IMR-90 (cell line): ENCODE measurements at regions not wholly inside any gene's neighbourhood (a gene's known extent, or its start where the extent isn't known, plus 50 kb on each side); places are given as distances from the start of the nearest gene placed in this dataset.

Source experiments
- ATAC-seq: fragments of 200-7000 bp; cut with Tn5 transposase; 2 replicates; pipeline ENCODE4 v1.9.1; 2020; ENCODE audit warnings: low read depth, mild to moderate bottlenecking, moderate library complexity
- BruUV-seq: library from RNA; stranded (reverse); fragments of 400-500 nt; replicated peaks from 2 replicates; lab custom pipeline; 2021; lab: Mats Ljungman, UMichigan
- CTCF ChIA-PET: fragments of 300-600 bp; formaldehyde crosslinking; extraction: SDS; loops from one replicate; lab custom pipeline; 2021; ENCODE audit warnings: antibody characterized with exemption; lab: Yijun Ruan, JAX
- POLR2A ChIA-PET: fragments of 300-600 bp; sonication (Branson Sonifier 250); formaldehyde crosslinking; loops from one replicate; lab custom pipeline; 2022; ENCODE audit warnings: antibody characterized with exemption; ENCODE audit not compliant: unreplicated experiment; lab: Charles Lee
- DNase-seq: peaks from one replicate; pipeline ENCODE4 v3.0.0; 2013
- H2AFZ ChIP-seq: replicated peaks from 2 replicates; pipeline ENCODE3; 2013; ENCODE audit warnings: low read length, mild to moderate bottlenecking; ENCODE audit not compliant: poor library complexity
- H2AK5ac ChIP-seq: 2 replicates; pipeline ENCODE4 v1.6.1; 2013; ENCODE audit warnings: low read depth, low read length, inconsistent platforms
- H2AK9ac ChIP-seq: replicated peaks from 2 replicates; pipeline ENCODE3; 2013; ENCODE audit warnings: mild to moderate bottlenecking, low read depth, low read length, moderate library complexity; ENCODE audit not compliant: poor library complexity
- H2BK120ac ChIP-seq: 2 replicates; pipeline ENCODE4 v1.6.1; 2013; ENCODE audit warnings: low read depth, low read length, inconsistent platforms
- H2BK15ac ChIP-seq: 3 replicates; pipeline ENCODE4 v1.6.1; 2013; ENCODE audit warnings: low read depth, low read length, inconsistent platforms
- H2BK20ac ChIP-seq: 2 replicates; pipeline ENCODE4 v1.6.1; 2013; ENCODE audit warnings: low read depth, mild to moderate bottlenecking, inconsistent platforms, low read length, moderate library complexity
- H2BK5ac ChIP-seq: 2 replicates; pipeline ENCODE4 v1.6.1; 2013; ENCODE audit warnings: mild to moderate bottlenecking, low read depth, low read length, inconsistent platforms; ENCODE audit not compliant: poor library complexity, severe bottlenecking
- H3K14ac ChIP-seq: replicated peaks from 2 replicates; pipeline ENCODE4 v1.6.1; 2013; ENCODE audit warnings: low read depth, low read length, inconsistent platforms
- H3K18ac ChIP-seq: 2 replicates; pipeline ENCODE4 v1.6.1; 2013; ENCODE audit warnings: low read depth, low read length, control low read depth
- H3K23ac ChIP-seq: 2 replicates; pipeline ENCODE4 v1.6.1; 2013; ENCODE audit warnings: low read depth, low read length, inconsistent platforms
- H3K27ac ChIP-seq: 2 replicates; pipeline ENCODE4 v1.5.1; 2013; ENCODE audit warnings: mild to moderate bottlenecking, control low read depth, low read length; ENCODE audit not compliant: insufficient read depth
- H3K27me3 ChIP-seq: 2 replicates; pipeline ENCODE4 v1.6.1; 2013; ENCODE audit warnings: low read length; ENCODE audit not compliant: control insufficient read depth, insufficient read depth
- H3K36me3 ChIP-seq: 2 replicates; pipeline ENCODE4 v1.6.1; 2013; ENCODE audit warnings: low read length, mixed read lengths; ENCODE audit not compliant: control insufficient read depth, insufficient read depth
- H3K4ac ChIP-seq: 2 replicates; pipeline ENCODE4 v1.6.1; 2013; ENCODE audit warnings: low read depth, low read length, inconsistent platforms
- H3K4me1 ChIP-seq: 2 replicates; pipeline ENCODE4 v1.6.1; 2013; ENCODE audit warnings: low read length, mixed read lengths; ENCODE audit not compliant: control insufficient read depth, insufficient read depth
- H3K4me2 ChIP-seq: 2 replicates; pipeline ENCODE4 v1.6.1; 2013; ENCODE audit warnings: low read depth, mild to moderate bottlenecking, control low read depth, low read length, moderate library complexity
- H3K4me3 ChIP-seq: 2 replicates; pipeline ENCODE4 v1.5.1; 2013; ENCODE audit warnings: low read depth, mild to moderate bottlenecking, control low read depth, low read length, moderate library complexity; ENCODE audit not compliant: insufficient read depth
- H3K56ac ChIP-seq: 2 replicates; pipeline ENCODE4 v1.6.1; 2013; ENCODE audit warnings: low read length, inconsistent platforms; ENCODE audit not compliant: insufficient read depth; ENCODE audit errors: extremely low read depth
- H3K79me1 ChIP-seq, 2 experiments: 2 replicates each; pipeline ENCODE4 v1.6.1; 2013; ENCODE audit warnings: low read length in 2 of 2, inconsistent platforms in 1 of 2, low read depth in 1 of 2
- H3K9ac ChIP-seq: 2 replicates; pipeline ENCODE4 v1.6.1; 2013; ENCODE audit warnings: low read depth, low read length, control low read depth
- H3K9me1 ChIP-seq: 2 replicates; pipeline ENCODE4 v1.6.1; 2013; ENCODE audit warnings: low read length, inconsistent platforms; ENCODE audit not compliant: insufficient read depth
- H3K9me3 ChIP-seq: 2 replicates; pipeline ENCODE4 v1.6.1; 2013; ENCODE audit warnings: low read length; ENCODE audit not compliant: control insufficient read depth, insufficient read depth
- H4K20me1 ChIP-seq: 2 replicates; pipeline ENCODE4 v1.6.1; 2013; ENCODE audit warnings: low read length, inconsistent platforms; ENCODE audit not compliant: insufficient read depth
- H4K5ac ChIP-seq: 2 replicates; pipeline ENCODE4 v1.6.1; 2013; ENCODE audit warnings: mild to moderate bottlenecking, low read depth, low read length, control low read depth
- H4K8ac ChIP-seq, 2 experiments: 2 replicates each; pipeline ENCODE4 v1.6.1; 2013; ENCODE audit warnings: low read depth in 2 of 2, low read length in 2 of 2, control low read depth in 1 of 2, inconsistent platforms in 1 of 2
- H4K91ac ChIP-seq: 2 replicates; pipeline ENCODE4 v1.6.1; 2013; ENCODE audit warnings: low read depth, low read length, inconsistent platforms; ENCODE audit not compliant: insufficient read depth
- BHLHE40 ChIP-seq: fragments of 150-350 bp; IDR thresholded peaks from 2 replicates; pipeline ENCODE4 v1.6.1; 2016; ENCODE audit warnings: mild to moderate bottlenecking, low read depth, low read length
- CEBPB ChIP-seq: IDR thresholded peaks from 2 replicates; pipeline ENCODE4 v1.6.1; 2012; ENCODE audit warnings: low read depth, low read length, improper control_type of control experiment
- CHD1 ChIP-seq: IDR thresholded peaks from 2 replicates; pipeline ENCODE4 v1.6.1; 2012; ENCODE audit warnings: low read depth, low read length, improper control_type of control experiment
- CTCF ChIP-seq: conservative IDR thresholded peaks from 2 replicates; pipeline ENCODE4 v1.5.1; 2012; ENCODE audit warnings: mild to moderate bottlenecking, low read depth, low read length, improper control_type of control experiment
- ELK1 ChIP-seq: fragments of 150-350 bp; IDR thresholded peaks from 2 replicates; pipeline ENCODE4 v1.6.1; 2016; ENCODE audit warnings: low read depth, mild to moderate bottlenecking, low read length, moderate library complexity, borderline replicate concordance
- FOS ChIP-seq: fragments of 150-350 bp; IDR thresholded peaks from 2 replicates; pipeline ENCODE4 v1.6.1; 2016; ENCODE audit warnings: low read depth, low read length
- MAFK ChIP-seq: IDR thresholded peaks from 2 replicates; pipeline ENCODE4 v1.6.1; 2012; ENCODE audit warnings: low read depth, low read length, improper control_type of control experiment
- MAZ ChIP-seq: IDR thresholded peaks from 2 replicates; pipeline ENCODE4 v1.6.1; 2012; ENCODE audit warnings: low read depth, mild to moderate bottlenecking, low read length, improper control_type of control experiment, moderate library complexity, borderline replicate concordance
- MXI1 ChIP-seq: IDR thresholded peaks from 2 replicates; pipeline ENCODE4 v1.6.1; 2012; ENCODE audit warnings: low read depth, mild to moderate bottlenecking, low read length, moderate library complexity, borderline replicate concordance
- NFE2L2 ChIP-seq: fragments of 150-350 bp; IDR thresholded peaks from 2 replicates; pipeline ENCODE4 v1.6.1; 2016; ENCODE audit warnings: low read depth, mild to moderate bottlenecking, low read length
- POLR2A ChIP-seq: IDR thresholded peaks from 2 replicates; pipeline ENCODE4 v1.6.1; 2012; ENCODE audit warnings: mild to moderate bottlenecking, low read depth, low read length
- RAD21 ChIP-seq: IDR thresholded peaks from 2 replicates; pipeline ENCODE4 v1.6.1; 2012; ENCODE audit warnings: low read length, improper control_type of control experiment
- RCOR1 ChIP-seq: IDR thresholded peaks from 2 replicates; pipeline ENCODE4 v1.6.1; 2012; ENCODE audit warnings: mild to moderate bottlenecking, low read length, improper control_type of control experiment; ENCODE audit not compliant: insufficient replicate concordance
- RFX5 ChIP-seq: IDR thresholded peaks from 2 replicates; pipeline ENCODE4 v1.8.0; 2012; ENCODE audit warnings: low read depth, mild to moderate bottlenecking, low read length, moderate library complexity
- SMC3 ChIP-seq: fragments of 150-350 bp; IDR thresholded peaks from 2 replicates; pipeline ENCODE4 v1.6.1; 2016; ENCODE audit warnings: low read depth, mild to moderate bottlenecking, antibody characterized with exemption, low read length, moderate library complexity
- USF2 ChIP-seq: fragments of 150-350 bp; IDR thresholded peaks from 2 replicates; pipeline ENCODE4 v1.6.1; 2017; ENCODE audit warnings: mild to moderate bottlenecking, antibody characterized with exemption, low read length, low read depth
- WGBS, 2 experiments: methylation state at CpG; one replicate each; pipeline versions ENCODE4 v1.1.5 to v1.1.7; 2013; ENCODE audit warnings: missing lambda C conversion rate in 2 of 2; ENCODE audit not compliant: insufficient read length in 1 of 2; ENCODE audit errors: extremely low coverage in 2 of 2; 5-methylcytosine and 5-hydroxymethylcytosine counted together
- dilution Hi-C: fragments of 300-500 bp; cut with HindIII; formaldehyde crosslinking; loops from one replicate; pipeline ENCODE4 v1.14.3; 2018; ENCODE audit warnings: low sequenced_read_pairs; ENCODE audit not compliant: unreplicated experiment
- in situ Hi-C: fragments of 300-500 bp; cut with MboI; formaldehyde crosslinking; loops from 3 replicates; pipeline ENCODE4 v1.14.3; 2019; ENCODE audit warnings: low sequenced_read_pairs, inconsistent platforms, mixed read lengths
- intact Hi-C: fragments of 100-400 bp; cut with micrococcal nuclease; formaldehyde crosslinking; loops from 2 replicates; pipeline ENCODE4 v1.10.0; 2022

- in situ Hi-C loops (no loop called here), dilution Hi-C loops (no loop called here), intact Hi-C loops (no loop called here)
- ATAC-seq, result no peak
- no peak overlapping the region for H3K4me3 ChIP-seq
- H3K23ac ChIP-seq, result no peak overlapping the region
- H3K56ac ChIP-seq, result no peak overlapping the region
- H2AFZ ChIP-seq, result no peak overlapping the region
- ChIA-PET CTCF (interaction anchor here (0.7 kb wide), 1 partner anchor 400 kb away, joined by 4 read pairs; no protein-coding TSS in a partner anchor), POLR2A (no interaction called here)
- H4K8ac ChIP-seq, result no peak overlapping the region
- no peak overlapping the region for H3K14ac ChIP-seq
- no peaks in the 10 kb centered on the region for H3K79me1 ChIP-seq
- H3K9ac ChIP-seq, result no peak overlapping the region
- TF ChIP-seq MAZ (no peak), POLR2A (no peak), ELK1 (no peak), FOS (no peak), BHLHE40 (no peak), USF2 (no peak), RFX5 (no peak), CHD1 (no peak), RAD21 (no peak), CTCF (no peak), CEBPB (no peak), MAFK (no peak), NFE2L2 (no peak), SMC3 (no peak), MXI1 (no peak), RCOR1 (no peak)
- no peak overlapping the region for H2BK5ac ChIP-seq
- no peak overlapping the region for H4K5ac ChIP-seq
- no peak overlapping the region for H3K4me2 ChIP-seq
- BruUV-seq, result no TSS peak
- H4K20me1 ChIP-seq, result no peaks in the 10 kb centered on the region
- H3K36me3 ChIP-seq, result no peaks in the 10 kb centered on the region
- DNase-seq, result no peak
- no peak overlapping the region for H2BK20ac ChIP-seq
- no CpG with 5 or more reads among the region's 2 CpGs for WGBS, 2 experiments
- H3K9me1 ChIP-seq, result no peaks in the 10 kb centered on the region
- H4K91ac ChIP-seq, result no peak overlapping the region
- H2BK120ac ChIP-seq, result no peak overlapping the region
- H3K9me3 ChIP-seq, result no peaks in the 10 kb centered on the region
- H3K27me3 ChIP-seq, result no peaks in the 10 kb centered on the region
- no peak overlapping the region for H2BK15ac ChIP-seq
- no peaks in the 10 kb centered on the region for H3K4me1 ChIP-seq
- H3K18ac ChIP-seq, result no peak overlapping the region
- H3K4ac ChIP-seq, result no peak overlapping the region
- H2AK5ac ChIP-seq, result no peak overlapping the region
- no peak overlapping the region for H3K27ac ChIP-seq
- no peak overlapping the region for H2AK9ac ChIP-seq
Measured at GRCh38 chr2:167489325-167489724, 601.0 kb downstream of the XIRP2 start.
